Uterus (tissue), 2 donors: ENCODE measurements at regions not wholly inside any gene's neighbourhood (a gene's known extent, or its start where the extent isn't known, plus 50 kb on each side); places are given as distances from the start of the nearest gene placed in this dataset.

Experiments
- POLR2A ChIP-seq, 2 donors: fragments of 450-650 bp; IDR thresholded peaks; one replicate each; pipeline ENCODE4 v1.6.1; 2016; ENCODE audit warnings: antibody characterized with exemption in 2 of 2, mild to moderate bottlenecking in 1 of 2, moderate library complexity in 1 of 2
- TF ChIP-seq, protein P1 (sequence below), 4 experiments: fragments of 200-600 bp in 2 of 4; fragments of 450-650 bp in 2 of 4; sonication (generic) in 2 of 4; IDR thresholded peaks; one replicate each; pipeline ENCODE4 v1.5.1; 2016 to 2019; ENCODE audit warnings: antibody characterized with exemption in 4 of 4, mild to moderate bottlenecking in 2 of 4, moderate library complexity in 1 of 4

DNA sequence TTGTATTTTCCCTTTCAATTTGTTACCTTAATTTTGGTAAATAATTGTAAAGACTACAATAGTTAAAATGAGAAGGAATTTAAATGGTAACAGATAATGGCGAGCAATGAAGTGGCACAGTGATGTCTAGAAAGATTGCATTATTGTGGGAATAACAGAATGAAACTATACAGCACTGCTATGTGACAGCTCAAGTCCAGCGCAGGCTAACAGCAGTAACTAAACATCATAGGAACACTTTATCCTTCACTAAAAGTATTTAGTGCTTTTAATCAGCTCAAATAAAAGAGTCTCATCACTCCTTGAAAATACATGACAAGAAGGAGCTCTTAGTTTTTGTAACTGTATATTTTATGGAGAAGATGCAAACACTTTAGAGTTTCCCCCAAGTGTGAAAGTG is 190.8 kb downstream of the TENT5A start:
- TF ChIP-seq, protein P1, sequence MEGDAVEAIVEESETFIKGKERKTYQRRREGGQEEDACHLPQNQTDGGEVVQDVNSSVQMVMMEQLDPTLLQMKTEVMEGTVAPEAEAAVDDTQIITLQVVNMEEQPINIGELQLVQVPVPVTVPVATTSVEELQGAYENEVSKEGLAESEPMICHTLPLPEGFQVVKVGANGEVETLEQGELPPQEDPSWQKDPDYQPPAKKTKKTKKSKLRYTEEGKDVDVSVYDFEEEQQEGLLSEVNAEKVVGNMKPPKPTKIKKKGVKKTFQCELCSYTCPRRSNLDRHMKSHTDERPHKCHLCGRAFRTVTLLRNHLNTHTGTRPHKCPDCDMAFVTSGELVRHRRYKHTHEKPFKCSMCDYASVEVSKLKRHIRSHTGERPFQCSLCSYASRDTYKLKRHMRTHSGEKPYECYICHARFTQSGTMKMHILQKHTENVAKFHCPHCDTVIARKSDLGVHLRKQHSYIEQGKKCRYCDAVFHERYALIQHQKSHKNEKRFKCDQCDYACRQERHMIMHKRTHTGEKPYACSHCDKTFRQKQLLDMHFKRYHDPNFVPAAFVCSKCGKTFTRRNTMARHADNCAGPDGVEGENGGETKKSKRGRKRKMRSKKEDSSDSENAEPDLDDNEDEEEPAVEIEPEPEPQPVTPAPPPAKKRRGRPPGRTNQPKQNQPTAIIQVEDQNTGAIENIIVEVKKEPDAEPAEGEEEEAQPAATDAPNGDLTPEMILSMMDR (IDR thresholded peaks at IDR 0.05) = no peak
- no peak for TF ChIP-seq POLR2A (IDR thresholded peaks at IDR 0.05)
